ENCODE measurements at regions not wholly inside any gene's neighbourhood (a gene's known extent, or its start where the extent isn't known, plus 50 kb on each side); places are given as distances from the start of the nearest gene placed in this dataset.

DNA sequence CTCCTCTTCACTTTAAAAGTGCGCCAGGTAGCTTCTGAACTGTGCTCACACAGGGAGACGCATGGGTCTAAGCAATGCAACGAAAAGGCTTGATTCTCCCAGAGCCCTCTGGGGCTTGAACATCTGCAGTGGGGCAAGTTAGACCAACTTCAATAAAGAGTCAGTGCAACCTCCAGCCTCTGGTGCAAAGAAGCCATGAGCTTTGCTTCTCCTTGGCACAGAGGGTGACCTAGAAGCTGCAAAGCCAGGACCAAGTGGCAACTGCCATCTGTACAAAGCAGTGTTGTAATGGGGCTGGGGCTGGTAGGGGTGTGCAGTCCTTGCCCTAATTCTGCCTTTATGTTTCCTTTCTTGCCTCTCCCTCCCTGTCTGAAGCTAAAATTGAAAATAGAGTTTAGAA lies 219.0 kb upstream of the CD96 start (continued):
- TF ChIP-seq FEZF1 (tag by site-specific recombination; IDR thresholded peaks at IDR 0.05) (no peak), ZNF664 (tag by site-specific recombination; IDR thresholded peaks at IDR 0.05) (no peak), RBAK (tag by site-specific recombination; IDR thresholded peaks at IDR 0.05) (no peak), ZNF426 (tag by site-specific recombination; IDR thresholded peaks at IDR 0.05) (no peak), ZBTB48 (tag by site-specific recombination; IDR thresholded peaks at IDR 0.05) (no peak), MYNN (tag by site-specific recombination; IDR thresholded peaks at IDR 0.05; ENCODE audit: borderline replicate concordance) (no peak), ZNF530 (tag by site-specific recombination; IDR thresholded peaks at IDR 0.05; ENCODE audit: low read depth) (no peak)

GRCh38 chr3:111324151-111324550 lies 217.8 kb upstream of the CD96 start:
- no peak for TF ChIP-seq ZNF146 (tag by site-specific recombination; IDR thresholded peaks at IDR 0.05)
- TF ChIP-seq, protein P1, sequence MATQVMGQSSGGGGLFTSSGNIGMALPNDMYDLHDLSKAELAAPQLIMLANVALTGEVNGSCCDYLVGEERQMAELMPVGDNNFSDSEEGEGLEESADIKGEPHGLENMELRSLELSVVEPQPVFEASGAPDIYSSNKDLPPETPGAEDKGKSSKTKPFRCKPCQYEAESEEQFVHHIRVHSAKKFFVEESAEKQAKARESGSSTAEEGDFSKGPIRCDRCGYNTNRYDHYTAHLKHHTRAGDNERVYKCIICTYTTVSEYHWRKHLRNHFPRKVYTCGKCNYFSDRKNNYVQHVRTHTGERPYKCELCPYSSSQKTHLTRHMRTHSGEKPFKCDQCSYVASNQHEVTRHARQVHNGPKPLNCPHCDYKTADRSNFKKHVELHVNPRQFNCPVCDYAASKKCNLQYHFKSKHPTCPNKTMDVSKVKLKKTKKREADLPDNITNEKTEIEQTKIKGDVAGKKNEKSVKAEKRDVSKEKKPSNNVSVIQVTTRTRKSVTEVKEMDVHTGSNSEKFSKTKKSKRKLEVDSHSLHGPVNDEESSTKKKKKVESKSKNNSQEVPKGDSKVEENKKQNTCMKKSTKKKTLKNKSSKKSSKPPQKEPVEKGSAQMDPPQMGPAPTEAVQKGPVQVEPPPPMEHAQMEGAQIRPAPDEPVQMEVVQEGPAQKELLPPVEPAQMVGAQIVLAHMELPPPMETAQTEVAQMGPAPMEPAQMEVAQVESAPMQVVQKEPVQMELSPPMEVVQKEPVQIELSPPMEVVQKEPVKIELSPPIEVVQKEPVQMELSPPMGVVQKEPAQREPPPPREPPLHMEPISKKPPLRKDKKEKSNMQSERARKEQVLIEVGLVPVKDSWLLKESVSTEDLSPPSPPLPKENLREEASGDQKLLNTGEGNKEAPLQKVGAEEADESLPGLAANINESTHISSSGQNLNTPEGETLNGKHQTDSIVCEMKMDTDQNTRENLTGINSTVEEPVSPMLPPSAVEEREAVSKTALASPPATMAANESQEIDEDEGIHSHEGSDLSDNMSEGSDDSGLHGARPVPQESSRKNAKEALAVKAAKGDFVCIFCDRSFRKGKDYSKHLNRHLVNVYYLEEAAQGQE (tag by site-specific recombination; IDR thresholded peaks at IDR 0.05) = no peak
- no peak for TF ChIP-seq HOXA7 (CRISPR knock-in tag; IDR thresholded peaks at IDR 0.05; ENCODE audit: borderline replicate concordance)
- Histone ChIP-seq H3K4me1 (ENCODE audit: control insufficient read depth, insufficient read depth, low read length) (no peaks in the 10 kb centered on the region), H3K27ac (ENCODE audit: extremely low read depth, low read depth, low read length) (no peak overlapping the region), H3K9me3 (ENCODE audit: control insufficient read depth, insufficient read depth, low read depth, low read length) (no peaks in the 10 kb centered on the region), H3K4me3 (ENCODE audit: low read depth, low read length) (no peak overlapping the region), H3K36me3 (ENCODE audit: control insufficient read depth in 2 of 2, insufficient read depth in 1 of 2, low read length in 2 of 2) (no peaks in the 10 kb centered on the region)
- ChIA-PET POLR2A (no interaction called here), CTCF (no interaction called here)

DNA sequence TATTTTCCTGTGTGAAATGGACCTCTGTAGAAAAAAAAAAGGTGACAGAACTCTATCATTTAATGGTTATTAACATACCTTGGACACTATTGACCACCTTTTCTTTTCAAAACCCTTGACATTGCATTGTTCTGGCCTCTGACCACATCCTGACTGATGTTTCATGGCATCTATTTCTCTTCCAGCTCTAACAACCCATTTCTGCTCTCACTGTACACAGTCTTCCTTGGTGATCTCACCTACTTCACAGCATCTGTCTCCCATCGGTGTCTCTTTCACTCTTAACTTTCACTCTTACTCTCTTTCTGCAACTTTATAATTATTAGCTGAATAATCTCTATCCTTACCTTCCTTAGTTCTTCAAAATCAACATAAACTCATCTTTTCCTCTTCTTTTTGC lies 217.4 kb upstream of the CD96 start:
- POLR2A ChIA-PET = no interaction called here
- Histone ChIP-seq H3K9me3 (ENCODE audit: control insufficient read depth, insufficient read depth, low read depth, low read length) (no peaks in the 10 kb centered on the region), H3K36me3 (ENCODE audit: control insufficient read depth in 2 of 2, insufficient read depth in 1 of 2, low read length in 2 of 2) (no peaks in the 10 kb centered on the region), H3K4me3 (ENCODE audit: low read depth, low read length) (no peak overlapping the region), H3K27ac (ENCODE audit: extremely low read depth, low read depth, low read length) (no peak overlapping the region), H3K4me1 (ENCODE audit: control insufficient read depth, insufficient read depth, low read length) (no peaks in the 10 kb centered on the region)
- CTCF ChIA-PET = no interaction called here
- TF ChIP-seq ZNF837 (tag by site-specific recombination; IDR thresholded peaks at IDR 0.05) = no peak
- no peak for TF ChIP-seq WT1 (tag by site-specific recombination; IDR thresholded peaks at IDR 0.05)
- TF ChIP-seq, protein P2, sequence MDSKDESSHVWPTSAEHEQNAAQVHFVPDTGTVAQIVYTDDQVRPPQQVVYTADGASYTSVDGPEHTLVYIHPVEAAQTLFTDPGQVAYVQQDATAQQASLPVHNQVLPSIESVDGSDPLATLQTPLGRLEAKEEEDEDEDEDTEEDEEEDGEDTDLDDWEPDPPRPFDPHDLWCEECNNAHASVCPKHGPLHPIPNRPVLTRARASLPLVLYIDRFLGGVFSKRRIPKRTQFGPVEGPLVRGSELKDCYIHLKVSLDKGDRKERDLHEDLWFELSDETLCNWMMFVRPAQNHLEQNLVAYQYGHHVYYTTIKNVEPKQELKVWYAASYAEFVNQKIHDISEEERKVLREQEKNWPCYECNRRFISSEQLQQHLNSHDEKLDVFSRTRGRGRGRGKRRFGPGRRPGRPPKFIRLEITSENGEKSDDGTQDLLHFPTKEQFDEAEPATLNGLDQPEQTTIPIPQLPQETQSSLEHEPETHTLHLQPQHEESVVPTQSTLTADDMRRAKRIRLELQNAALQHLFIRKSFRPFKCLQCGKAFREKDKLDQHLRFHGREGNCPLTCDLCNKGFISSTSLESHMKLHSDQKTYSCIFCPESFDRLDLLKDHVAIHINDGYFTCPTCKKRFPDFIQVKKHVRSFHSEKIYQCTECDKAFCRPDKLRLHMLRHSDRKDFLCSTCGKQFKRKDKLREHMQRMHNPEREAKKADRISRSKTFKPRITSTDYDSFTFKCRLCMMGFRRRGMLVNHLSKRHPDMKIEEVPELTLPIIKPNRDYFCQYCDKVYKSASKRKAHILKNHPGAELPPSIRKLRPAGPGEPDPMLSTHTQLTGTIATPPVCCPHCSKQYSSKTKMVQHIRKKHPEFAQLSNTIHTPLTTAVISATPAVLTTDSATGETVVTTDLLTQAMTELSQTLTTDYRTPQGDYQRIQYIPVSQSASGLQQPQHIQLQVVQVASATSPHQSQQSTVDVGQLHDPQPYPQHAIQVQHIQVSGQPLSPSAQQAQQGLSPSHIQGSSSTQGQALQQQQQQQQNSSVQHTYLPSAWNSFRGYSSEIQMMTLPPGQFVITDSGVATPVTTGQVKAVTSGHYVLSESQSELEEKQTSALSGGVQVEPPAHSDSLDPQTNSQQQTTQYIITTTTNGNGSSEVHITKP (tag by site-specific recombination; IDR thresholded peaks at IDR 0.05) = no peak
- TF ChIP-seq ZNF239 (tag by site-specific recombination; IDR thresholded peaks at IDR 0.05) = no peak
- TF ChIP-seq ZNF704 (tag by site-specific recombination; IDR thresholded peaks at IDR 0.05) = no peak
- TF ChIP-seq ZFP37 (tag by site-specific recombination; IDR thresholded peaks at IDR 0.05) = no peak
- no peak for TF ChIP-seq PRDM4 (tag by site-specific recombination; IDR thresholded peaks at IDR 0.05)
- TF ChIP-seq, protein P3, sequence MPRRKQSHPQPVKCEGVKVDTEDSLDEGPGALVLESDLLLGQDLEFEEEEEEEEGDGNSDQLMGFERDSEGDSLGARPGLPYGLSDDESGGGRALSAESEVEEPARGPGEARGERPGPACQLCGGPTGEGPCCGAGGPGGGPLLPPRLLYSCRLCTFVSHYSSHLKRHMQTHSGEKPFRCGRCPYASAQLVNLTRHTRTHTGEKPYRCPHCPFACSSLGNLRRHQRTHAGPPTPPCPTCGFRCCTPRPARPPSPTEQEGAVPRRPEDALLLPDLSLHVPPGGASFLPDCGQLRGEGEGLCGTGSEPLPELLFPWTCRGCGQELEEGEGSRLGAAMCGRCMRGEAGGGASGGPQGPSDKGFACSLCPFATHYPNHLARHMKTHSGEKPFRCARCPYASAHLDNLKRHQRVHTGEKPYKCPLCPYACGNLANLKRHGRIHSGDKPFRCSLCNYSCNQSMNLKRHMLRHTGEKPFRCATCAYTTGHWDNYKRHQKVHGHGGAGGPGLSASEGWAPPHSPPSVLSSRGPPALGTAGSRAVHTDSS (tag by site-specific recombination; IDR thresholded peaks at IDR 0.05) = no peak
- TF ChIP-seq, protein P4, sequence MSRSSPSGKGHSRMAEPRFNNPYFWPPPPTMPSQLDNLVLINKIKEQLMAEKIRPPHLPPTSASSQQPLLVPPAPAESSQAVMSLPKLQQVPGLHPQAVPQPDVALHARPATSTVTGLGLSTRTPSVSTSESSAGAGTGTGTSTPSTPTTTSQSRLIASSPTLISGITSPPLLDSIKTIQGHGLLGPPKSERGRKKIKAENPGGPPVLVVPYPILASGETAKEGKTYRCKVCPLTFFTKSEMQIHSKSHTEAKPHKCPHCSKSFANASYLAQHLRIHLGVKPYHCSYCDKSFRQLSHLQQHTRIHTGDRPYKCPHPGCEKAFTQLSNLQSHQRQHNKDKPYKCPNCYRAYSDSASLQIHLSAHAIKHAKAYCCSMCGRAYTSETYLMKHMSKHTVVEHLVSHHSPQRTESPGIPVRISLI (tag by site-specific recombination; IDR thresholded peaks at IDR 0.05) = no peak

Measured in HEK293 (cell line).